Stomach (tissue), 8 donors: ENCODE measurements at regions not wholly inside any gene's neighbourhood (a gene's known extent, or its start where the extent isn't known, plus 50 kb on each side); places are given as distances from the start of the nearest gene placed in this dataset.

ENCODE experiments used
- DNase-seq, 2 donors: peaks; one replicate each; pipeline versions ENCODE4 v3.0.0 to v3.0.0-alpha.2; 2013 to 2019
- H3K27ac ChIP-seq, 5 donors: fragments of 200-600 bp in 4 of 5; sonication (generic) in 4 of 5; one replicate each; pipeline ENCODE4 v1.5.1; 2013 to 2019; ENCODE audit warnings: mild to moderate bottlenecking in 1 of 5, moderate library complexity in 1 of 5
- H3K27me3 ChIP-seq, 3 donors: fragments of 200-600 bp; sonication (generic); one replicate each; pipeline ENCODE4 v1.5.1; 2017 to 2019; ENCODE audit warnings: mixed run types in 1 of 3
- H3K36me3 ChIP-seq, 4 donors: fragments of 200-600 bp; sonication (generic); 1 replicate in 3 of 4; 2 replicates in 1 of 4; pipeline ENCODE4 v1.5.1; 2016 to 2019
- H3K4me1 ChIP-seq, 4 donors: fragments of 200-600 bp; sonication (generic); one replicate each; pipeline ENCODE4 v1.5.1; 2016 to 2019
- H3K4me3 ChIP-seq, 4 donors: fragments of 200-600 bp; sonication (generic) in 3 of 4; one replicate each; pipeline ENCODE4 v1.5.1; 2016 to 2019; ENCODE audit warnings: mild to moderate bottlenecking in 1 of 4
- H3K9me3 ChIP-seq, 4 donors: fragments of 200-600 bp; sonication (generic); one replicate each; pipeline ENCODE4 v1.5.1; 2016 to 2019
- CTCF ChIP-seq, 7 experiments: fragments of 450-650 bp in 4 of 7; fragments of 200-600 bp in 3 of 7; sonication (generic) in 3 of 7; IDR thresholded peaks; one replicate each; pipeline ENCODE4 v1.5.1; 2016 to 2019; ENCODE audit warnings: antibody characterized with exemption in 7 of 7, control low read depth in 2 of 7, mild to moderate bottlenecking in 1 of 7
- EP300 ChIP-seq: sonication (generic); formaldehyde crosslinking; IDR thresholded peaks from one replicate; pipeline ENCODE4 v1.6.1; 2017; ENCODE audit warnings: antibody characterized with exemption
- POLR2A ChIP-seq, 4 donors: fragments of 450-650 bp; IDR thresholded peaks; one replicate each; pipeline ENCODE4 v1.6.1; 2016; ENCODE audit warnings: antibody characterized with exemption in 4 of 4, control low read depth in 2 of 4, mild to moderate bottlenecking in 1 of 4, moderate library complexity in 1 of 4
- POLR2AphosphoS5 ChIP-seq, 3 donors: sonication (generic); formaldehyde crosslinking; IDR thresholded peaks; one replicate each; pipeline ENCODE4 v1.6.1; 2016; ENCODE audit warnings: antibody characterized with exemption in 3 of 3
- WGBS, 5 donors: extraction: QIAGEN DNeasy Blood & Tissue Kit in 3 of 5; methylation state at CpG; one replicate each; pipeline versions ENCODE4 v1.1.5 to v1.1.7; 2013 to 2018; 5-methylcytosine and 5-hydroxymethylcytosine counted together
- intact Hi-C: fragments of 100-400 bp; cut with DNase I; formaldehyde crosslinking; loops from one replicate; pipeline ENCODE4 v1.15.1; 2023; ENCODE audit warnings: low total_unique reads
- donor health status: healthy with polysubstance abuse.
- donor health status: Bipolar disorder and iron deficiency.
- donor health status: healthy.

GRCh38 chr10:4260483-4261124 lies 475.6 kb upstream of the KLF6 start:
- intact Hi-C loops: no loop called here
- Histone ChIP-seq H3K9me3 (no peaks in the 10 kb centered on the region), H3K27me3 (no peaks in the 10 kb centered on the region), H3K27ac (peak overlapping the region in 3 of 5 donors; percentile 38 to 52 (median 45)), H3K36me3 (no peaks in the 10 kb centered on the region), H3K4me1 (peaks cover 0 to 45% (median 28%) of the 10 kb centered on the region in 4 donors), H3K4me3 (no peak overlapping the region)
- no peak for TF ChIP-seq POLR2A (IDR thresholded peaks at IDR 0.05)
- no peak for TF ChIP-seq CTCF (IDR thresholded peaks at IDR 0.05)
- TF ChIP-seq EP300: no peak
- TF ChIP-seq POLR2AphosphoS5 (IDR thresholded peaks at IDR 0.05): peak in 2 of 3 donors; percentile 53 to 56
- 67 to 74% (median 74%) methylated on average over 4 of the region's 4 CpGs for WGBS, 5 donors
- peak in 1 of 2 donors; percentile 51 for DNase-seq

GRCh38 chr10:4257939-4258465 lies 473.0 kb upstream of the KLF6 start:
- TF ChIP-seq POLR2A (IDR thresholded peaks at IDR 0.05): no peak
- H3K27ac ChIP-seq: no peak overlapping the region
- H3K9me3 ChIP-seq: no peaks in the 10 kb centered on the region
- H3K4me3 ChIP-seq: no peak overlapping the region
- peaks cover 0 to 37% (median 19%) of the 10 kb centered on the region in 4 donors for H3K4me1 ChIP-seq
- no peak for DNase-seq
- intact Hi-C loops: no loop called here
- H3K36me3 ChIP-seq: no peaks in the 10 kb centered on the region
- no peaks in the 10 kb centered on the region for H3K27me3 ChIP-seq
- 81 to 94% (median 91%) methylated on average over 14 of the region's 14 CpGs for WGBS, 5 donors

GRCh38 chr10:4256971-4257370 lies 472.0 kb upstream of the KLF6 start:
- Histone ChIP-seq H3K4me1 (peaks cover 0 to 37% (median 19%) of the 10 kb centered on the region in 4 donors), H3K4me3 (no peak overlapping the region), H3K9me3 (no peaks in the 10 kb centered on the region), H3K27ac (no peak overlapping the region), H3K36me3 (no peaks in the 10 kb centered on the region), H3K27me3 (no peaks in the 10 kb centered on the region)
- WGBS, 5 donors: 92 to 98% (median 97%) methylated on average over 2 of the region's 2 CpGs
- no peak for DNase-seq
- intact Hi-C loops: no loop called here
- no peak for TF ChIP-seq POLR2AphosphoS5 (IDR thresholded peaks at IDR 0.05)
- TF ChIP-seq POLR2A (IDR thresholded peaks at IDR 0.05): no peak
- TF ChIP-seq EP300: no peak
- TF ChIP-seq CTCF (IDR thresholded peaks at IDR 0.05): no peak

- TF ChIP-seq EP300 (no peak), POLR2AphosphoS5 (IDR thresholded peaks at IDR 0.05) (no peak), POLR2A (IDR thresholded peaks at IDR 0.05) (no peak)
- intact Hi-C loops: no loop called here
- WGBS, 5 donors: 78 to 92% (median 83%) methylated on average over 3 of the region's 3 CpGs
Measured at GRCh38 chr10:4255751-4256150, 470.7 kb upstream of the KLF6 start.

GRCh38 chr10:4254101-4254994 lies 469.3 kb upstream of the KLF6 start:
- peak overlapping the region in 1 of 5 donors; percentile 8 for H3K27ac ChIP-seq
- DNase-seq: peak in 1 of 2 donors; percentile 32
- H3K4me1 ChIP-seq: peaks cover 0 to 15% (median 7%) of the 10 kb centered on the region in 4 donors
- TF ChIP-seq POLR2AphosphoS5 (IDR thresholded peaks at IDR 0.05): no peak
- H3K27me3 ChIP-seq: no peaks in the 10 kb centered on the region
- no peaks in the 10 kb centered on the region for H3K36me3 ChIP-seq
- no peaks in the 10 kb centered on the region for H3K9me3 ChIP-seq
- intact Hi-C loops: no loop called here
- H3K4me3 ChIP-seq: no peak overlapping the region
- WGBS, 5 donors: 80 to 91% (median 87%) methylated on average over 11 of the region's 11 CpGs

More at GRCh38 chr10:4255751-4256150, 470.7 kb upstream of the KLF6 start:
- Histone ChIP-seq H3K4me1 (peaks cover 0 to 29% (median 18%) of the 10 kb centered on the region in 4 donors), H3K4me3 (no peak overlapping the region), H3K27ac (no peak overlapping the region), H3K27me3 (no peaks in the 10 kb centered on the region), H3K9me3 (no peaks in the 10 kb centered on the region), H3K36me3 (no peaks in the 10 kb centered on the region)
- no peak for DNase-seq
